A673 (cell line): ENCODE measurements at regions not wholly inside any gene's neighbourhood (a gene's known extent, or its start where the extent isn't known, plus 50 kb on each side); places are given as distances from the start of the nearest gene placed in this dataset.
"Not testable (repeated sequence)": the region's sequence is repeated elsewhere in the genome, so short reads cannot be mapped to it uniquely, and the experiment has no call there.

Source experiments
- BruUV-seq: library from RNA; stranded (reverse); fragments of 400-500 nt; replicated peaks from 2 replicates; lab custom pipeline; 2021; lab: Mats Ljungman, UMichigan
- CTCF ChIA-PET: fragments of 300-600 bp; sonication (Branson Sonifier 250); formaldehyde crosslinking; loops from one replicate; lab custom pipeline; 2022; ENCODE audit warnings: antibody characterized with exemption; lab: Charles Lee
- POLR2A ChIA-PET: fragments of 300-600 bp; sonication (Branson Sonifier 250); formaldehyde crosslinking; loops from one replicate; lab custom pipeline; 2022; ENCODE audit warnings: antibody characterized with exemption; ENCODE audit not compliant: low non-redundant PET; lab: Charles Lee
- DNase-seq: peaks from one replicate; pipeline ENCODE4 v3.0.0-alpha.2; 2015; ENCODE audit warnings: low spot score
- H3K27ac ChIP-seq: fragments of 200-600 bp; sonication (generic); 2 replicates; pipeline ENCODE4 v1.5.1; 2016; ENCODE audit warnings: mixed run types, low read depth, mild to moderate bottlenecking, mixed read lengths, antibody characterized with exemption, low read length; ENCODE audit not compliant: poor library complexity, severe bottlenecking
- H3K27me3 ChIP-seq: fragments of 200-600 bp; sonication (generic); replicated peaks from 2 replicates; pipeline ENCODE4 v1.6.1; 2017; ENCODE audit warnings: mixed run types, low read depth, mild to moderate bottlenecking, mixed read lengths, antibody characterized with exemption, low read length; ENCODE audit not compliant: insufficient read depth, poor library complexity
- H3K36me3 ChIP-seq: fragments of 200-600 bp; sonication (generic); 2 replicates; pipeline ENCODE4 v1.6.1; 2016; ENCODE audit warnings: mixed run types, mild to moderate bottlenecking, mixed read lengths, antibody characterized with exemption, low read length; ENCODE audit not compliant: insufficient read depth, poor library complexity, severe bottlenecking
- H3K4me1 ChIP-seq: fragments of 200-600 bp; sonication (generic); 2 replicates; pipeline ENCODE4 v1.6.1; 2017; ENCODE audit warnings: mixed run types, mild to moderate bottlenecking, mixed read lengths, antibody characterized with exemption, low read length; ENCODE audit not compliant: insufficient read depth, poor library complexity, severe bottlenecking
- H3K4me3 ChIP-seq: fragments of 200-600 bp; sonication (generic); 2 replicates; pipeline ENCODE4 v1.5.1; 2016; ENCODE audit warnings: low read depth, mixed run types, mild to moderate bottlenecking, mixed read lengths, low read length; ENCODE audit not compliant: poor library complexity, severe bottlenecking
- H3K9me3 ChIP-seq: fragments of 200-600 bp; sonication (generic); 2 replicates; pipeline ENCODE4 v1.6.1; 2016; ENCODE audit warnings: mixed run types, low read depth, mild to moderate bottlenecking, mixed read lengths, antibody characterized with exemption, low read length; ENCODE audit not compliant: poor library complexity, severe bottlenecking
- EZH2 ChIP-seq: fragments of 200-600 bp; sonication (generic); IDR thresholded peaks from 2 replicates; pipeline ENCODE4 v1.6.1; 2017; ENCODE audit warnings: borderline replicate concordance, low read depth, mild to moderate bottlenecking, mixed read lengths, antibody characterized with exemption, low read length; ENCODE audit not compliant: poor library complexity, severe bottlenecking
- intact Hi-C: fragments of 100-400 bp; cut with micrococcal nuclease; formaldehyde crosslinking; loops from one replicate; pipeline ENCODE4 v1.10.0; 2022; ENCODE audit not compliant: unreplicated experiment
- TF ChIP-seq, protein P1 (sequence below): fragments of 300-800, 200-600 bp; sonication (generic); conservative IDR thresholded peaks from 2 replicates; pipeline ENCODE4 v1.5.1; 2017; ENCODE audit warnings: low read depth, mild to moderate bottlenecking, antibody characterized with exemption, low read length, moderate library complexity, mixed read lengths

DNA sequence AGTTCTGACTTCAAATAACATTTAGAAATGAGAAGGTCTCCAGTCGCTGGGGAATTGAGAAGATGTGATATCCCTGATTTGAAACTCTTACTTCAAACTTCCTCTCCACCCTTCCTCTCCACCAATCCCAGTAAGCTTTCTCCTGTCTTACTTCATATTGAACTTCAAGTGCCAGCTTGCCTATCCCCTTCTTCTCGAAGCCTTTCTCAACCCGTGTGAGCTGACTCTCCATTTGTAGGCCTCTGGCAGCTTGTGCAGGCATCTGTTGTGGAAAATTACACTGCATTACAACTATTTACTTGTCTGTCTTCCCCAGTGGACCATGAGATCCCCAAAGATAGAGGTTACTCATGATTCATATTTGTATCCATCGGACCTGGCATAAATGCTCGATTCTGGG, 280.8 kb upstream of the CDH5 start:
- H3K36me3 ChIP-seq: no peaks in the 10 kb centered on the region
- no TSS peak for BruUV-seq
- POLR2A ChIA-PET: no interaction called here
- no peak overlapping the region for H3K27ac ChIP-seq
- H3K27me3 ChIP-seq: no peaks in the 10 kb centered on the region
- intact Hi-C loops: no loop called here
- DNase-seq: no peak
- TF ChIP-seq, protein P1, sequence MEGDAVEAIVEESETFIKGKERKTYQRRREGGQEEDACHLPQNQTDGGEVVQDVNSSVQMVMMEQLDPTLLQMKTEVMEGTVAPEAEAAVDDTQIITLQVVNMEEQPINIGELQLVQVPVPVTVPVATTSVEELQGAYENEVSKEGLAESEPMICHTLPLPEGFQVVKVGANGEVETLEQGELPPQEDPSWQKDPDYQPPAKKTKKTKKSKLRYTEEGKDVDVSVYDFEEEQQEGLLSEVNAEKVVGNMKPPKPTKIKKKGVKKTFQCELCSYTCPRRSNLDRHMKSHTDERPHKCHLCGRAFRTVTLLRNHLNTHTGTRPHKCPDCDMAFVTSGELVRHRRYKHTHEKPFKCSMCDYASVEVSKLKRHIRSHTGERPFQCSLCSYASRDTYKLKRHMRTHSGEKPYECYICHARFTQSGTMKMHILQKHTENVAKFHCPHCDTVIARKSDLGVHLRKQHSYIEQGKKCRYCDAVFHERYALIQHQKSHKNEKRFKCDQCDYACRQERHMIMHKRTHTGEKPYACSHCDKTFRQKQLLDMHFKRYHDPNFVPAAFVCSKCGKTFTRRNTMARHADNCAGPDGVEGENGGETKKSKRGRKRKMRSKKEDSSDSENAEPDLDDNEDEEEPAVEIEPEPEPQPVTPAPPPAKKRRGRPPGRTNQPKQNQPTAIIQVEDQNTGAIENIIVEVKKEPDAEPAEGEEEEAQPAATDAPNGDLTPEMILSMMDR: no peak
- no peak for TF ChIP-seq EZH2
- no peaks in the 10 kb centered on the region for H3K9me3 ChIP-seq
- CTCF ChIA-PET: no interaction called here
- H3K4me3 ChIP-seq: no peak overlapping the region
- no peaks in the 10 kb centered on the region for H3K4me1 ChIP-seq

DNA sequence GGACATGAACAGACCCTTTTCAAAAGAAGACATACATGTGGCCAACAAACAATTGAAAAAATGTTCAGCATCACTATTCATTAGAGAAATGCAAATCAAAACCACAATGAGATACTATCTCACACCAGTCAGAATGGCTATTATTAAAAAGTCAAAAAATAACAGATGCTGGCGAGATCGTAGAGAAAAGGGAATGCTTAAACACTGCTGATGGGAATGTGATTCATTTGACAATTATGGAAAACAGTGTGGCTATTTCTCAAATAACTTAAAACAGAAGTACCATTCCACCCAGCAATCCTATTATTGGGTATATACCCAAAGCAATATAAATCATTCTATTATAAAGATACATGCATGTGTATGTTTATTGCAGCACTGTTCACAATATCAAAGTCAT, 281.8 kb upstream of the CDH5 start:
- CTCF ChIA-PET, H3K9me3 ChIP-seq, H3K4me3 ChIP-seq, intact Hi-C loops, H3K27ac ChIP-seq, H3K36me3 ChIP-seq, DNase-seq, BruUV-seq, H3K4me1 ChIP-seq, POLR2A ChIA-PET, H3K27me3 ChIP-seq: not testable (repeated sequence)

DNA sequence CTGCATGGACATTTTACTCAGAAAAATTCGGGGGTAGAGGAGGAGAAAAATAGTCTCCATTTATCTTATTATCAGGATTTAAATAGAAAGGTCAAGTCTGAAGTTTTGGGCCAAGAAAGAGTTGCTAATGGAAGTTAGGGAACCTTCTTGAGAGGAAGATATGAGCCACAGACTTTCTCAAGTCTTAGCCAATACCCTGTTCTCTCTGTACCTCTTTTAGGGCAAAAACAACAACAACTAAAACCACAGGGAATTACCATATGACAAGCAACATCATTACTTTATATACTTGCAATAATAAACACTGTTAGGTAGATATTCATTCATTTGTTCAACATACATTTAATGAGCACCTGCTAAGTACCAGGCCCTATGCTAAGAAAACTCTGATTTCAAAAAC, 282.2 kb upstream of the CDH5 start:
- no peak for DNase-seq
- ChIA-PET POLR2A (no interaction called here), CTCF (no interaction called here)
- Histone ChIP-seq H3K27ac (no peak overlapping the region), H3K4me1 (no peaks in the 10 kb centered on the region), H3K9me3 (no peaks in the 10 kb centered on the region), H3K4me3 (no peak overlapping the region), H3K27me3 (no peaks in the 10 kb centered on the region), H3K36me3 (no peaks in the 10 kb centered on the region)
- TF ChIP-seq, protein P1: no peak
- TF ChIP-seq EZH2: no peak
- intact Hi-C loops: no loop called here
- no TSS peak for BruUV-seq

DNA sequence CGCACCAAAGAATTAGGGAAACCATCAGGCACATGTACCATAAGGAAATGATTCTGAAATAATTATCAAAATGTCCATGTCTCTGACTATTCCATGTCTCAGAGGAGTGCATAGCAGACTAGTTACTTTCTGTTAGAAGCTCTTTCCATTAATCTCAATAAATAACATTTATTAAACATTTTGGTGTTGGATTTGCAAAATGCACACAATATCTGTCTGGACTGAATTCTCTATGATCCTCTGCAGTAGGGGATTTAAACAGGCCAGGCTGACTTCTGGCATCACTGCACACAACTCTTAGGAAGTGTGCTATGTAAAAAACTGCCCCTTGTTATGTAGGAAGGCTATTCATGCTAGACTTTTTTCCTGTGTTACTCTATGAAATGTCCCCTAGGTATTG, 283.3 kb upstream of the CDH5 start:
- TF ChIP-seq EZH2: no peak
- TF ChIP-seq, protein P1: no peak
- Histone ChIP-seq H3K27ac (no peak overlapping the region), H3K36me3 (no peaks in the 10 kb centered on the region), H3K4me1 (no peaks in the 10 kb centered on the region), H3K9me3 (no peaks in the 10 kb centered on the region), H3K27me3 (no peaks in the 10 kb centered on the region), H3K4me3 (no peak overlapping the region)
- BruUV-seq: no TSS peak
- ChIA-PET POLR2A (no interaction called here), CTCF (no interaction called here)
- DNase-seq: no peak
- intact Hi-C loops: no loop called here
